IMR-90 (cell line): ENCODE measurements at regions not wholly inside any gene's neighbourhood (a gene's known extent, or its start where the extent isn't known, plus 50 kb on each side); places are given as distances from the start of the nearest gene placed in this dataset.

Source experiments
- ATAC-seq: fragments of 200-7000 bp; cut with Tn5 transposase; 2 replicates; pipeline ENCODE4 v1.9.1; 2020; ENCODE audit warnings: low read depth, mild to moderate bottlenecking, moderate library complexity
- BruUV-seq: library from RNA; stranded (reverse); fragments of 400-500 nt; replicated peaks from 2 replicates; lab custom pipeline; 2021; lab: Mats Ljungman, UMichigan
- CTCF ChIA-PET: fragments of 300-600 bp; formaldehyde crosslinking; extraction: SDS; loops from one replicate; lab custom pipeline; 2021; ENCODE audit warnings: antibody characterized with exemption; lab: Yijun Ruan, JAX
- POLR2A ChIA-PET: fragments of 300-600 bp; sonication (Branson Sonifier 250); formaldehyde crosslinking; loops from one replicate; lab custom pipeline; 2022; ENCODE audit warnings: antibody characterized with exemption; ENCODE audit not compliant: unreplicated experiment; lab: Charles Lee
- DNase-seq: peaks from one replicate; pipeline ENCODE4 v3.0.0; 2013
- H2AFZ ChIP-seq: replicated peaks from 2 replicates; pipeline ENCODE3; 2013; ENCODE audit warnings: low read length, mild to moderate bottlenecking; ENCODE audit not compliant: poor library complexity
- H2AK5ac ChIP-seq: 2 replicates; pipeline ENCODE4 v1.6.1; 2013; ENCODE audit warnings: low read depth, low read length, inconsistent platforms
- H2AK9ac ChIP-seq: replicated peaks from 2 replicates; pipeline ENCODE3; 2013; ENCODE audit warnings: mild to moderate bottlenecking, low read depth, low read length, moderate library complexity; ENCODE audit not compliant: poor library complexity
- H2BK120ac ChIP-seq: 2 replicates; pipeline ENCODE4 v1.6.1; 2013; ENCODE audit warnings: low read depth, low read length, inconsistent platforms
- H2BK15ac ChIP-seq: 3 replicates; pipeline ENCODE4 v1.6.1; 2013; ENCODE audit warnings: low read depth, low read length, inconsistent platforms
- H2BK20ac ChIP-seq: 2 replicates; pipeline ENCODE4 v1.6.1; 2013; ENCODE audit warnings: low read depth, mild to moderate bottlenecking, inconsistent platforms, low read length, moderate library complexity
- H2BK5ac ChIP-seq: 2 replicates; pipeline ENCODE4 v1.6.1; 2013; ENCODE audit warnings: mild to moderate bottlenecking, low read depth, low read length, inconsistent platforms; ENCODE audit not compliant: poor library complexity, severe bottlenecking
- H3K14ac ChIP-seq: replicated peaks from 2 replicates; pipeline ENCODE4 v1.6.1; 2013; ENCODE audit warnings: low read depth, low read length, inconsistent platforms
- H3K18ac ChIP-seq: 2 replicates; pipeline ENCODE4 v1.6.1; 2013; ENCODE audit warnings: low read depth, low read length, control low read depth
- H3K23ac ChIP-seq: 2 replicates; pipeline ENCODE4 v1.6.1; 2013; ENCODE audit warnings: low read depth, low read length, inconsistent platforms
- H3K27ac ChIP-seq: 2 replicates; pipeline ENCODE4 v1.5.1; 2013; ENCODE audit warnings: mild to moderate bottlenecking, control low read depth, low read length; ENCODE audit not compliant: insufficient read depth
- H3K27me3 ChIP-seq: 2 replicates; pipeline ENCODE4 v1.6.1; 2013; ENCODE audit warnings: low read length; ENCODE audit not compliant: control insufficient read depth, insufficient read depth
- H3K36me3 ChIP-seq: 2 replicates; pipeline ENCODE4 v1.6.1; 2013; ENCODE audit warnings: low read length, mixed read lengths; ENCODE audit not compliant: control insufficient read depth, insufficient read depth
- H3K4ac ChIP-seq: 2 replicates; pipeline ENCODE4 v1.6.1; 2013; ENCODE audit warnings: low read depth, low read length, inconsistent platforms
- H3K4me1 ChIP-seq: 2 replicates; pipeline ENCODE4 v1.6.1; 2013; ENCODE audit warnings: low read length, mixed read lengths; ENCODE audit not compliant: control insufficient read depth, insufficient read depth
- H3K4me2 ChIP-seq: 2 replicates; pipeline ENCODE4 v1.6.1; 2013; ENCODE audit warnings: low read depth, mild to moderate bottlenecking, control low read depth, low read length, moderate library complexity
- H3K4me3 ChIP-seq: 2 replicates; pipeline ENCODE4 v1.5.1; 2013; ENCODE audit warnings: low read depth, mild to moderate bottlenecking, control low read depth, low read length, moderate library complexity; ENCODE audit not compliant: insufficient read depth
- H3K56ac ChIP-seq: 2 replicates; pipeline ENCODE4 v1.6.1; 2013; ENCODE audit warnings: low read length, inconsistent platforms; ENCODE audit not compliant: insufficient read depth; ENCODE audit errors: extremely low read depth
- H3K79me1 ChIP-seq, 2 experiments: 2 replicates each; pipeline ENCODE4 v1.6.1; 2013; ENCODE audit warnings: low read length in 2 of 2, inconsistent platforms in 1 of 2, low read depth in 1 of 2
- H3K9ac ChIP-seq: 2 replicates; pipeline ENCODE4 v1.6.1; 2013; ENCODE audit warnings: low read depth, low read length, control low read depth
- H3K9me1 ChIP-seq: 2 replicates; pipeline ENCODE4 v1.6.1; 2013; ENCODE audit warnings: low read length, inconsistent platforms; ENCODE audit not compliant: insufficient read depth
- H3K9me3 ChIP-seq: 2 replicates; pipeline ENCODE4 v1.6.1; 2013; ENCODE audit warnings: low read length; ENCODE audit not compliant: control insufficient read depth, insufficient read depth
- H4K20me1 ChIP-seq: 2 replicates; pipeline ENCODE4 v1.6.1; 2013; ENCODE audit warnings: low read length, inconsistent platforms; ENCODE audit not compliant: insufficient read depth
- H4K5ac ChIP-seq: 2 replicates; pipeline ENCODE4 v1.6.1; 2013; ENCODE audit warnings: mild to moderate bottlenecking, low read depth, low read length, control low read depth
- H4K8ac ChIP-seq, 2 experiments: 2 replicates each; pipeline ENCODE4 v1.6.1; 2013; ENCODE audit warnings: low read depth in 2 of 2, low read length in 2 of 2, control low read depth in 1 of 2, inconsistent platforms in 1 of 2
- H4K91ac ChIP-seq: 2 replicates; pipeline ENCODE4 v1.6.1; 2013; ENCODE audit warnings: low read depth, low read length, inconsistent platforms; ENCODE audit not compliant: insufficient read depth
- BHLHE40 ChIP-seq: fragments of 150-350 bp; IDR thresholded peaks from 2 replicates; pipeline ENCODE4 v1.6.1; 2016; ENCODE audit warnings: mild to moderate bottlenecking, low read depth, low read length
- CHD1 ChIP-seq: IDR thresholded peaks from 2 replicates; pipeline ENCODE4 v1.6.1; 2012; ENCODE audit warnings: low read depth, low read length, improper control_type of control experiment
- FOS ChIP-seq: fragments of 150-350 bp; IDR thresholded peaks from 2 replicates; pipeline ENCODE4 v1.6.1; 2016; ENCODE audit warnings: low read depth, low read length
- MXI1 ChIP-seq: IDR thresholded peaks from 2 replicates; pipeline ENCODE4 v1.6.1; 2012; ENCODE audit warnings: low read depth, mild to moderate bottlenecking, low read length, moderate library complexity, borderline replicate concordance
- POLR2A ChIP-seq: IDR thresholded peaks from 2 replicates; pipeline ENCODE4 v1.6.1; 2012; ENCODE audit warnings: mild to moderate bottlenecking, low read depth, low read length
- SMC3 ChIP-seq: fragments of 150-350 bp; IDR thresholded peaks from 2 replicates; pipeline ENCODE4 v1.6.1; 2016; ENCODE audit warnings: low read depth, mild to moderate bottlenecking, antibody characterized with exemption, low read length, moderate library complexity
- dilution Hi-C: fragments of 300-500 bp; cut with HindIII; formaldehyde crosslinking; loops from one replicate; pipeline ENCODE4 v1.14.3; 2018; ENCODE audit warnings: low sequenced_read_pairs; ENCODE audit not compliant: unreplicated experiment
- in situ Hi-C: fragments of 300-500 bp; cut with MboI; formaldehyde crosslinking; loops from 3 replicates; pipeline ENCODE4 v1.14.3; 2019; ENCODE audit warnings: low sequenced_read_pairs, inconsistent platforms, mixed read lengths
- intact Hi-C: fragments of 100-400 bp; cut with micrococcal nuclease; formaldehyde crosslinking; loops from 2 replicates; pipeline ENCODE4 v1.10.0; 2022

- Histone ChIP-seq H3K18ac (no peak overlapping the region), H3K4ac (no peak overlapping the region), H3K4me3 (no peak overlapping the region), H3K14ac (no peak overlapping the region), H3K27ac (no peak overlapping the region), H3K4me2 (no peak overlapping the region), H3K9me1 (no peaks in the 10 kb centered on the region), H3K27me3 (peaks cover 2% of the 10 kb centered on the region), H4K5ac (no peak overlapping the region), H4K91ac (no peak overlapping the region), H2BK5ac (no peak overlapping the region), H2BK120ac (no peak overlapping the region), H3K9me3 (0 out of 2 replicates have a peak, but pooled peaks cover 3% of the 10 kb centered on the region), H2AK5ac (no peak overlapping the region), H3K56ac (no peak overlapping the region), H2BK15ac (no peak overlapping the region), H2AFZ (no peak overlapping the region), H4K20me1 (no peaks in the 10 kb centered on the region), H3K36me3 (no peaks in the 10 kb centered on the region), H3K79me1 (no peaks in the 10 kb centered on the region), H2BK20ac (no peak overlapping the region), H3K4me1 (peaks cover 3% of the 10 kb centered on the region; the same call in 1 of the 2 replicates), H3K9ac (no peak overlapping the region), H4K8ac (no peak overlapping the region), H3K23ac (no peak overlapping the region), H2AK9ac (no peak overlapping the region)
- dilution Hi-C loops (no loop called here), in situ Hi-C loops (no loop called here), intact Hi-C loops (no loop called here)
- DNase-seq (peak; percentile 43), ATAC-seq (peak; percentile 34; the same call in 1 of the 2 replicates)
- ChIA-PET CTCF (no interaction called here), POLR2A (no interaction called here)
- TF ChIP-seq CHD1, result no peak
- TF ChIP-seq POLR2A, result no peak
- TF ChIP-seq SMC3, result no peak
- no peak for TF ChIP-seq MXI1
- TF ChIP-seq BHLHE40, result no peak
- TF ChIP-seq FOS, result no peak
- BruUV-seq, result no TSS peak
Observed at GRCh38 chr4:16438986-16439385, 212.7 kb upstream of the TAPT1 start.
